Stomach (tissue), 4 donors: ENCODE measurements at regions not wholly inside any gene's neighbourhood (a gene's known extent, or its start where the extent isn't known, plus 50 kb on each side); places are given as distances from the start of the nearest gene placed in this dataset.

ENCODE experiments used
- POLR2A ChIP-seq, 4 donors: fragments of 450-650 bp; IDR thresholded peaks; one replicate each; pipeline ENCODE4 v1.6.1; 2016; ENCODE audit warnings: antibody characterized with exemption in 4 of 4, control low read depth in 2 of 4, mild to moderate bottlenecking in 1 of 4, moderate library complexity in 1 of 4
- POLR2AphosphoS5 ChIP-seq, 3 donors: sonication (generic); formaldehyde crosslinking; IDR thresholded peaks; one replicate each; pipeline ENCODE4 v1.6.1; 2016; ENCODE audit warnings: antibody characterized with exemption in 3 of 3
- TF ChIP-seq, protein P1 (sequence below), 7 experiments: fragments of 450-650 bp in 4 of 7; fragments of 200-600 bp in 3 of 7; sonication (generic) in 3 of 7; IDR thresholded peaks; one replicate each; pipeline ENCODE4 v1.5.1; 2016 to 2019; ENCODE audit warnings: antibody characterized with exemption in 7 of 7, control low read depth in 2 of 7, mild to moderate bottlenecking in 1 of 7

- TF ChIP-seq, protein P1, sequence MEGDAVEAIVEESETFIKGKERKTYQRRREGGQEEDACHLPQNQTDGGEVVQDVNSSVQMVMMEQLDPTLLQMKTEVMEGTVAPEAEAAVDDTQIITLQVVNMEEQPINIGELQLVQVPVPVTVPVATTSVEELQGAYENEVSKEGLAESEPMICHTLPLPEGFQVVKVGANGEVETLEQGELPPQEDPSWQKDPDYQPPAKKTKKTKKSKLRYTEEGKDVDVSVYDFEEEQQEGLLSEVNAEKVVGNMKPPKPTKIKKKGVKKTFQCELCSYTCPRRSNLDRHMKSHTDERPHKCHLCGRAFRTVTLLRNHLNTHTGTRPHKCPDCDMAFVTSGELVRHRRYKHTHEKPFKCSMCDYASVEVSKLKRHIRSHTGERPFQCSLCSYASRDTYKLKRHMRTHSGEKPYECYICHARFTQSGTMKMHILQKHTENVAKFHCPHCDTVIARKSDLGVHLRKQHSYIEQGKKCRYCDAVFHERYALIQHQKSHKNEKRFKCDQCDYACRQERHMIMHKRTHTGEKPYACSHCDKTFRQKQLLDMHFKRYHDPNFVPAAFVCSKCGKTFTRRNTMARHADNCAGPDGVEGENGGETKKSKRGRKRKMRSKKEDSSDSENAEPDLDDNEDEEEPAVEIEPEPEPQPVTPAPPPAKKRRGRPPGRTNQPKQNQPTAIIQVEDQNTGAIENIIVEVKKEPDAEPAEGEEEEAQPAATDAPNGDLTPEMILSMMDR (IDR thresholded peaks at IDR 0.05): no peak
- TF ChIP-seq POLR2A (IDR thresholded peaks at IDR 0.05) (no peak), POLR2AphosphoS5 (IDR thresholded peaks at IDR 0.05) (no peak)
These were observed 120.0 kb upstream of the C11orf58 start for GRCh38 chr11:16618431-16618830.
